HuH-7.5 (cell line): ENCODE measurements at regions not wholly inside any gene's neighbourhood (a gene's known extent, or its start where the extent isn't known, plus 50 kb on each side); places are given as distances from the start of the nearest gene placed in this dataset.
"Not testable (repeated sequence)": the region's sequence is repeated elsewhere in the genome, so short reads cannot be mapped to it uniquely, and the experiment has no call there.

Experiments used
- DNase-seq: peaks from one replicate; pipeline ENCODE4 v3.0.0; 2011; ENCODE audit warnings: low spot score

DNA sequence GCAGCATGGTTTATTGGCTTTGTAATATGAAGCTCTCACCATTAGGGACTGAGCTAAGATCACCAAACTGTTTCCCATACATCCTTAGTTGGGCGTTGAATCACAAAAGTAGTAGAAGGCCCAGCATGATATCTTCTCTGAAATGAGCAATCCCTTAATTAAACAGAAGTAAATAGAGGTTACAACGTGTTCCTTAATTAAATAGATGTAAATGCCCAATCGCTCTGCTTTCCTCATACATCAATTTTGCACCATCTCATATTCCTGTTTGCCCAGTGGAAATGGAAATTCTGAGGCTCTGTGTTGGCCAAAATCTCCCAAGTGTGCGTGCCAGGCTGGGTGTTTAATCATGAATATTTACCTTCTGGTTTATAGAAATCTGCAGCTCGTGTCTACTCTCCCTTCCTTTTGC, 107.4 kb upstream of the FOXB1 start:
- no peak for DNase-seq

GRCh38 chr15:59894835-59895234, 109.3 kb upstream of the FOXB1 start:
- DNase-seq: no peak

DNA sequence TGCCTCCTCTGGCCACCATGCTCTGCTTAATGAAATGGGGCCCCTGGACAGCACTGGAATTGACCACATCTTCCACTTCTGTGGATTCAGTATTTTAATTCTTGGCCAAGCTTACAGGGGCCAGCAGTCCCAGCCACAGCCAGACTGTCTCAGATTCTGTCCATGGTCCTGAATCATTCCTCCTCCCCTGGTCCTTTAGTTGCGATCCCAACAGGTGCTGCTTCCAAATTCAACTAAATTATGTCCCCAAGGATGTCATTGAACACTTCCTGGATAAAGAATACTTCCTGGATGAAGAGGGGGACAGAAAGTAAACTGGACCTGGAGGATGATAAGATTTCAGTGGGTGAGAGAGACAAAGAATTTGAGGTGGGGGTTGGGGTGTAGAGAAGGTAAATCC, 111.1 kb upstream of the FOXB1 start:
- no peak for DNase-seq

- DNase-seq: not testable (repeated sequence)
These were observed 116.2 kb upstream of the FOXB1 start for GRCh38 chr15:59887870-59888269.

- DNase-seq: no peak
These were observed 116.9 kb upstream of the FOXB1 start for GRCh38 chr15:59887211-59887610.

DNA sequence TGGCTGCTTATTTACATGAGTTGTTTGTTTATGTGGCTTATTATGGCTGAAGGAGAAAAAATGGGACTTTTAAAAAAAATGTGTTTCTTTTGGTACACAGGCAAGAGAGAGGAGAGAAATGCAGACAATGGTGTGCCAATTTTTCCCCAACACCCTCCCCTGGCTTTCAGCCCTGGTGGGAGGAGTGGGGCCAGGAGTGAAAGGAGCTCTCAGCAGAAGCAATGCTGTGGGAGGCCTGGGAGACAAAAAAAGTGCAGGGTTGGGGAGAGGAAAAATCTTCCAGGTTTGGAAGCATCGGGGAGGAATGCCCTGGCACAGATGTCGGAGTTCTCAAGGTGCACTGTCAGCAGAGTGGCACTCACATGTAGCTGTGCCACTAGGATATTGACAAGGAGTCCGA, 117.7 kb upstream of the FOXB1 start:
- DNase-seq: no peak

- DNase-seq: no peak
These were observed 118.3 kb upstream of the FOXB1 start for GRCh38 chr15:59885832-59886231.

DNA sequence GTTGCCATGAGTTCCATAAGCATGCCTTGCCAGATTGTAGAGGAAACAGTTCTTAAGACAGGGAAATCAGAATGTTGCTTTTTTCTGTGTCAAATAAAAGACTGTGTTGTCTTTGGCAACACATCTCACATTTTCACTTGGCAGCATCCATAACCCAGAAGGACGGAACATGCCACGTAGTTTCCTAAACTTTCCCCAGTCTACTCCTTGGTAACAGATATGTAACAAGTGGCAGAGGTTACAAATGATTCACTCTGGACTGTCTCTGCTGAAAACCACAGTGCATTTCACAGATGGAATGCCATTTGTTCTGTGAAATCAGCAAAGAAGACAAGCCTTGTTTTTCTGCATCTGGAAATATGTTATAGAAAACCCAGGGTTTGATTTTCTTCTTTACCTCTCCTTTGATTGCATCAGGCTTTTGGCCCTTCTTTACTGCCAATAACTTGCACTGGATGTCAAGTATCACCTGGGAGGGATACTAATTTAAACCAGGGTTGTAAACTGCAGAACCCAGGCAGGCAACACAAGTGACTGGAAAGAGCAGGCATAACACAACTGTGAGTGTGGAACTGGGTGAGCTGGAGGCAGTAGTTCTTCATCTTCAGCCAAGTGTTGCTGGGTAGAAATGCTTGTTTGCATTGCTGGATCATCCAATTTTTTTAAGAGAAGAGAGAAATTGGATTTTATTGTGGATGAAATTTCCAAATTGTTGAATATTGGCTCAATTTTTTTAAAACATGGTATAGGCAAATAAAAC, 124.4 kb upstream of the FOXB1 start:
- DNase-seq: no peak

- no peak for DNase-seq
These were observed 128.0 kb upstream of the FOXB1 start for GRCh38 chr15:59876140-59876539.

DNA sequence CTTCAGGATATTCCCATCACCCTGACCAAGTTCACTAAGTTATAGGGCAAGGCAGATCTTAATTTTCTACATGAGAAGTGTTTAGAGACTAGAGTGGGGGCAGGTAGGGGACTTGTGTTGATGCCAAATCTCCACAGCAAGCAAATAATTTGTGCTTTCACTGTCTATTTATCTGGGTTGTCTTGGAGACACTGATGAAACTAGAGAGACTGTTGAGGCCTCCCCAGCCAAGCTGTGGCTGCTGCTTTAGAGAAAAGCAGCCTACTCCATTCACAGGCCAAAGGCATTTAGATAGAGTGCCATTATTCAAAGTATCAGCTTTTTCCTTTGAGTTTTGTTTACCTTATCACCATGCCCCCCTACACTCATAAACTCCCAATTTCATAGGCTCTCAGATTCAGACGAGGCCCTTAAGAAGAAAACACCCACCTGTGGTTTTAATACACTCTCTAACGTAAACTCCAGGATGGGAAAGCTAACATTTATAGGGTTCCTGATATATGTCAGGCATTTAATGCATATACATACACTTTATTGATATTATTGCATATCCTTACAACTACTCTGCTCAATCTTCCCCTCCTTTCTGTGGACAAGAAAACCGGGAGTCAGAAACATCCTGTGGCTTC, 130.4 kb upstream of the FOXB1 start:
- no peak for DNase-seq

GRCh38 chr15:59867086-59867855, 136.8 kb upstream of the FOXB1 start:
- no peak for DNase-seq

- DNase-seq: no peak
These were observed 137.5 kb upstream of the FOXB1 start for GRCh38 chr15:59866642-59867041.

DNA sequence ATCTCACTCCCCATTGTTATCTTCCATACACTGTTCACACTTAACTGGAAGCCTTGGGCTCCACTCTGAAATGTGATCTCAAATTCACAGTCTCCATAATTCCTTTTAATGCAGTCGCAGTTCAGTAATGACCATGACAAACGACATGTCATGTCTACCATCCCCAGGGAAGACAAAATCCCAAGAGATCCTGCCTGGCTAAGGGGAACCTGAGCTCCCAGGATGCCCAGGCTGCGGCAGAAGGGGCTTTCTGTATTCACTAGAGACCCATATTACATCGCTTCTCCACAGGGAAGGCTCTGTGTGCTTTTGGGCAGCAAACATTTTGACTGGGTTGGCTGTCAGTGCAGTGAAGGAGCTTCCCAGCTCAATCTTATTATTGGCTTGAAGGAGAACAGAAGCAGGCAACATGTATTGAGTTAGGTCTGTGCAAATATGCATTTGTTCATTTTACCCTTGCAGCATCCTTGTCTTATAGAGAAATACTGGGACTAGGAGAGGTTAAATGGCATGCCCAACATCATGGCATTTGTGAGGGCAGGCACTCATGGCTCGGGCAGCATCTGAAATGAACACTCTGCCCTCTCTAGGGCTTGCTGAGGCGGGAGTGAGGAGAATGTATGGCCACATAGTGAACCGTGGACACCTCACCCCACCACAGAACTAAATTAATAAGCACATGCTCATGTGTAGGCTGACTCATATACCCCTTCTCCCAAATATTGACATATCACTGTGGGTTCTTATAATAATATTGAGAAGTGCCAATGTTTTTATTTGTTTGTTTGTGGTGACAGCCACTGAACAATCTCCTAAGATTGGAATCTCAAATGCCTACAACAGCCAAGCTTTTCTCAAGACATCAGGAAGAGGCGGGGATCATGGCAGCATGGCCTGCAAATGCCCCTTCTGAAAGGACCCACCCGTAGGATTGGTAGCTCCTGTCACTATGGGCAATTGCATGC, 141.6 kb upstream of the FOXB1 start:
- no peak for DNase-seq

DNA sequence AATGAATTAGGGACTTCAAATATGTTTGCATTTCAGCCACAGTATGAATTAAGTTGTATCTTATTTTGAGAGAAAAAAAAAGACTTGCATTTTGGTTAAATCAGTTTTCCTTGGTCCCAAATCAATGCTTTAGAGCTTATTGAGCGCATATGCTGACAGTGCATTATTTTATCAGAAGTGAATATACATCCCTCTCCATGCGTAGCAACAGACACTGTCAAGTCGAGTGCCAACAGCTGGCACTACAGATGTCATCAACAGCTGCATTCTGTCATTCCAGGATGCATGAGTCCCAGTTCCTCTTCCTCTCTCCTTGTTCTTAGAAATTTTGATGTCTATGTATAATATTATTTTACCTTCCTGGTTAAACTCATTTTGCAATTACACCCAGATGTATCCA, 156.1 kb upstream of the FOXB1 start:
- no peak for DNase-seq

DNA sequence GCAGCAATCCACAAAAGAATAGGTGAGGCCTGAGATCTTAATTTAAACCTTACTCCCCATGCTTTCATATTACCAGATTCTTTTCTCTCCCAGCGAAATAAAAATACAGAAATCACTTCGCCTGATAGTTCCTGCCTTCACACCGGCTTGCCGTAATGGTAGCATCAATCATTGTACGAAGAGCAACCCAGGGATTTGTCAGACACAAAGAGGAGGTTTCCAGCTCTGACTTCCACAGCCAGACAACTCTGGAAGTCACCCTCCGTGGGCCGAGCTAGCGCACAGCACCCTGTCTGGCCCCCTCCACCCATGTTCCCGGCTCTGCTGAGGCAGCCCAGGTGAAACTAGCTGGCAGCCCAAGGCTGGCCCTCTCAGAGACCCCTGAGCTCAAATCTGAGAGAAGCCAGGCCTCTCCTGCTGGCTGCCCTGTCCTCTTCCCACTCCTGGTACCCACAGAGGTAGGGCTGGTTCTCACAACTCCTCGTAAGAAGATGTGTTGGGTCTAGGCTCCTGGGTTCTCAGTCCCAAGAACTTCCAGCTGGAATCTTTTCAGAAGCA, 156.9 kb upstream of the BNIP2 start:
- DNase-seq: no peak

DNA sequence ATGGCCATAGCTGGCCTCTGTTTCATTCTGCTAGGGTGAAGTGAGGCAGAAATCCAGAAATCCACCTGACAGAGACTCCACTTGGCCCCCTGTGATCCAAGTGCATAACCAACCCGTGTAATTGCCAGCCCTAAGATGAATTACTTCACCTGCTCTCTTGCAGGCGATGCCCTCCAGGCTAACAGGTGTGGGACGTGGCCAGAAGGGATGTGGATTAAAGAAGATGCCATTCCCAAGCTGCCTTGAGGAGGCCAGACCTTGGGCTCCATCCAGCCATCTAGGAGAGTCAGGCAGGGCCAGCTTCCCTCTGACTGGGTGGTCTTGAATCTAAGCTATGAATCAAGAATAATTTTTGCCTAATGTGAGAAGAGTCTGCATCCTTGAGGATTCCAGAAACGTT, 154.5 kb upstream of the BNIP2 start:
- no peak for DNase-seq

DNA sequence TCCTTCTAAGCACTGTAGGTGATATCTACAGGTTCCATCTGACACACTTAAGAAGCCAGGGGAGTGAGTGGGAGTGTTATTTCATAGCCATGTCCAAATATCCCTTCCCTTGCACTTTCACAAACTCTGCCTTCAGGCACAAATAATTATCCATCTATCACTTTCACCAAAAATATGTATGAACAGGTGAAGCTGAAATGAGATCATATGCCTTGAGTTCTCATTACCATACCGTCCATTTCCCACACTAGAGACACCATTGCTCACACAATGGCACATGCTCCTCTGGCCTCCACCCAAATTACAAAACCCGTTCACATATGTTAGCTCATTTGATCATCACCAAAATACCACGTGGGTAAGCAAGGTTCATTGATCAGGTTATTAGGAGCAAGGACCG, 151.9 kb upstream of the BNIP2 start:
- DNase-seq: no peak

- DNase-seq: no peak
These were observed 150.8 kb upstream of the BNIP2 start for GRCh38 chr15:59839906-59840305.

GRCh38 chr15:59838900-59839299, 149.8 kb upstream of the BNIP2 start:
- DNase-seq: no peak

DNA sequence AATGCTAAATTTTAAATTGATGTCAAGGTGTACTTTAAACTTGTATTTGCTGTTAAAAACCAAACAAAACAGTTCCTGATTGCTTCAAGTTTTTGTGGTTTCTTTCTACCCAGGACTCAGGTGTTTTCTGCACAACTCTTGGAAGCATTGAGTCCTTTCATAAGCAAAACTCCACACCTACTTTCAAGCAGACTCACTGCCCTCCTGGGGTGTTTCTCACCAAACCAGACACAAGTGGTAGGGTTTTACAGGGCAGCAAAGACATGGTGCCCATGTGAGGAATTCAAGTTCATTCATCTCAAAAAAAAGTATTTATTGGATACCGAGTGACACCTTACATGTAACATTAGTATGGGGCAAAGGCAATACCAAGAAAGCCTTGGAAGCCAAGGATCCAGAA, 146.7 kb upstream of the BNIP2 start:
- no peak for DNase-seq

GRCh38 chr15:59834528-59834927, 145.4 kb upstream of the BNIP2 start:
- DNase-seq: no peak

- DNase-seq: no peak
These were observed 144.2 kb upstream of the BNIP2 start for GRCh38 chr15:59833366-59833765.
